Umbilical cord (tissue), 1 donor: ENCODE measurements at regions not wholly inside any gene's neighbourhood (a gene's known extent, or its start where the extent isn't known, plus 50 kb on each side); places are given as distances from the start of the nearest gene placed in this dataset.
"Not testable (repeated sequence)": the region's sequence is repeated elsewhere in the genome, so short reads cannot be mapped to it uniquely, and the experiment has no call there.

Experiments
- DNase-seq: peaks from one replicate; pipeline ENCODE4 v3.0.0-alpha.2; 2015; ENCODE audit warnings: low spot score

DNA sequence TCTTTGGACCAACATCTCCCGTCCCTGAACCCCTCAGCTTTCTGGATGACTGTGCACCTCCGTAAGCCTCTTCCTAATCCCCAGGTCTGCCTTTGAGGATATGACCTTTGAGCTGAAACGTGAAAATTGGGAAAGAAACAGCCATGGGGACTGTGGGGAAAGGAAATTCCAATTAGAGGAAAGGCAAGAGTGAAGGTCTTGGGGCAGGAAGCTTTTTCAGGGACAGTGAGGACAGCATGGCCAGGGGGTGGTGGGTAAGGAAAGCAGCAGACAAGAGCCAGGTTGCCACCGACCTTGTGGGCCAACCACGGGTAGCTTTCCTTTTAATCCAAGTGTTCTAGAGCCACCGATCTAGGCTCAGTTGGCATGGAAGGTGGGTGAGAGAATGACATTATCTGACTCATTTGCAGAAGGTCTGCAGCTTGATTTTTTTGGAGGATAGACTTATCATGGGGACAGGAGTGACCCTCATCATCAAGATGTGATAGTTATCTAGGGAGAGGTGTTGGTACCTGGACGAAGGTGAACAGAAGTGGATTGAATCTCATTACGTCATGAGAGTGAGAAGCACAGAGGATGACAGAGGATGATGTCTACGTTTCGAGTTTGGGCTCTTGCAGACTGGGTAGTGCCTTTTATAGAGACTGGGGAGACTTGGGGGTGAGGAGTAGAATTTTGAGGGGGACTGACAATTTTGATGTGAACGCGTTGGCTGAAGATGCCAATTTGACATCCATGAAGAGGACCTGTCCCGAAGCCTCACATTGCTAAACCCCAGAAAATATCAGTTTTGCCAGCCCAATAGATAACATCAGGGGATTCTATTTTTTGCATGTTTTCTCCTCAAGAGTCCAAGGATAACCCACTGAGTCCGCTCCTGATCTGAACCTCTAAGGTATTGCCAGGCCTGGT lies 136.7 kb upstream of the PEG3 start:
- no peak for DNase-seq

- DNase-seq: no peak
Measured at GRCh38 chr19:56978023-56978565, 137.6 kb upstream of the PEG3 start.

GRCh38 chr19:56980326-56980725 lies 139.5 kb upstream of the USP29 start:
- not testable (repeated sequence) for DNase-seq

GRCh38 chr19:56980906-56981305 lies 138.9 kb upstream of the USP29 start:
- DNase-seq: no peak

GRCh38 chr19:56981440-56981839 lies 138.3 kb upstream of the USP29 start:
- DNase-seq: not testable (repeated sequence)

DNA sequence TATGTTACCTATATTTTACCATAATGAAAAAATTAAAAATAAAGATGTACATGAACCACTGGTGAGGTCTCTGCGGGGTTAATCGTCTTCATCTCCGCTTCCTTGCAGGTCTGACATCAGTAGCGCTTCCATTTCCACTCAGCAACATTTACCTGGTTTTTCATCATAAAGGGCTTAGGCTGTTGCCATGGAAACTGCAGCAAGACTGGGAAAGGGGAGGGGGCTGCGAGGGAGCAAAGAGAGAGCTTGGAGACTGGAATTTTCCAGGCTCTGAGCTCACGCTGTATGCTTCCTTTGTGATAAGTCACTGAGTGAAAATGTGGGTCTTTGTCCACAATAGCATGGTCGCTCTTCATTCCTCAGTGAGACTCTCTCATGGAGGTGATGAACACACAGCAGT lies 136.6 kb upstream of the USP29 start:
- no peak for DNase-seq

DNA sequence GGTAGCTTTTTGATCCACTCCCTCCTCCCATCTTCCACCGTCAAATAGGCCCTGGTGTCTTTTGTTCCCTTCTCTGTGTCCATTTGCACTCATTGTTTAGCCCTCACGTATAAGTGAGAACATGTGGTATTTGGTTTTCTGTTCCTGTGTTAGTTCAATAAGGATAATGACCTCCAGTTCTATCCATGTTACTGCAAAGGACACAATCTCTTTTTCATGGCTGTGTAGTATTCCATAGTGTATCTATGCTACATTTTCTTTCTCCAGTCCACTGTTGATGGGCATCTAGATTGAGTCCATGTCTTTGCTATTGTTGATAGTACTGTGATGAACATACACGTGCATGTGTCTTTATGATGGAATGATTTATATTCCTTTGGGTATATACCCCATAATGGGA lies 136.0 kb upstream of the USP29 start:
- DNase-seq: no peak

- no peak for DNase-seq
Measured at GRCh38 chr19:56986386-56986785, 133.4 kb upstream of the USP29 start.

- DNase-seq: no peak
Measured at GRCh38 chr19:56987184-56987583, 132.6 kb upstream of the USP29 start.

DNA sequence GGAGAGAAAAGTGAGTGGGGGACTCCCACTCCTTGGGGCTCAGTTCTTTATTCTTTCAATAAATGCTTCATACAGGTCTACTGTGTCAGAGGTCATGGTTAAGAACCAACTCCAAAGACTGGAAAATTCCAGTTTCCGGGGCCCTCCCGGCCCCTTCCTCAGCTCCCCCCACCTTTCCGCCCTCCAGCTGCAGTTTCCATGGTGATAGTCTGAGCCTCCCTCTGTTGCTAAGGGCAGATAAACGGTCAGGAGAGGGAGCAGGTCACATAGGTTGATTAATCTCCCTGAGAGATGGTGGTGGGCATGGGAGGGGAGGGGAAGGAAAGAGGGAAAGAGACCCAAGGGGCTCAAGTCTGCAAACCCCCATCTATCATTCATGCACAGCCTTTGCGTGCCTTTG lies 131.5 kb upstream of the USP29 start:
- DNase-seq: no peak

DNA sequence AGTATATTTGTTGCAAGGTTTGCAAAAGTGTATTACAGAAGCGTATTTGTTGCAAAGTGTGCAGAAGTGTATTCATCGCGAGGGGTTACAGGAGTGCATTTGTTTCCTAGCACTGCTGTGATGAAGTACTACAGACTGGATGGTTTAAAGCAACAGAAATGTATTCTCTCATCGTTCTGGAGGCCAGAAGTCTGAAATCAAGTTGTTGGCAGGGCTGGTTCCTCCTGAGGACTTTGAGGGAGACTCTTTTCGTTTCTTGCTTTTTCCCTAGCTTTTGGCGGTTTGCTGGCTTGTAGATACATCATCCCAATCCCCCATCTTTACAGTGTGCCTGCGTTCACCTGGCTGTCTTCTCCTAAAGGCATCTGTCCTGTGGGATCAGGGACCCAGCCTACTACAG lies 127.9 kb upstream of the USP29 start:
- DNase-seq: peak; percentile 19

GRCh38 chr19:56993851-56994250 lies 125.9 kb upstream of the USP29 start:
- no peak for DNase-seq

- DNase-seq: no peak
Measured at GRCh38 chr19:56994251-56995017, 125.4 kb upstream of the USP29 start.

- DNase-seq: peak; percentile 14
Measured at GRCh38 chr19:56995303-56995702, 124.5 kb upstream of the USP29 start.

DNA sequence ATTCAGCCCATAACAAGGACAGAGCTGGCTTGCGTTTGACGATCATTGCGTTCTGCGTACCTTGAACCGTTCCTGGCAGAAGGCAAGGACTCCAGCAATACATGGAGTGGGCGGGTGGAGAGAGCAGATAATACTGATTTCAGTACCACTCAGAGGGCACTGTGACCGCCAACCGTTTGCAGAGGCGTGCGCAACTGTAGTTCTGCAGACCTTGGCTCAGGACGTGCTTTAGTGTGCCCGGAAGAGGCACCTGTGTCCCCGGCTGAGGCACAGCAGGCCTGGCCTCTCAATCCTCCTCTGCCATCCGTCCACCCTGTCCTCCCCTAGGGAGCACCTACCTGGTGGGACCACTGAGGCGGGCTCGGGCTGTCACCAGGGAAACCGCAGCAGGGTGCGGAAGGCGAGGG lies 117.6 kb upstream of the USP29 start:
- DNase-seq: no peak

GRCh38 chr19:57002710-57003109 lies 117.1 kb upstream of the USP29 start:
- no peak for DNase-seq

DNA sequence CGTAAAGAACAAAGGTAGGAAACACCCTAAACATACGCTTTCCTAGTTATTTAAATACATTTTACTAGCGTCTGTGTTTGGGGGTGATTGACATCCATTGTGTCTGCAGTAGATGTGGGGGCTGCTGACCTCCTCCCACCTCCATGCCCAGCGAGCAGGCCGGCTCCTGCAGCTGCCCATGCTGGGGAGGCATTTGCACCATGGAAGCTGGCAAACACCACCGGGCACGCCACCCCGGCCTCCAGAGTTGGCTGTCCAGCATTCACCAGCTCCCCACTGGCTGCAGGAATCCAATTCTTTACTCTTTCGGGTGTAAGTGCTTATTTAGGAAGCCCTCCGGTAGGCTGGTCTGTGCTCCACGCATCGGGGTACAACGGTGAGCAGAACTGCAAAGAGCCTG lies 115.4 kb upstream of the USP29 start:
- no peak for DNase-seq

DNA sequence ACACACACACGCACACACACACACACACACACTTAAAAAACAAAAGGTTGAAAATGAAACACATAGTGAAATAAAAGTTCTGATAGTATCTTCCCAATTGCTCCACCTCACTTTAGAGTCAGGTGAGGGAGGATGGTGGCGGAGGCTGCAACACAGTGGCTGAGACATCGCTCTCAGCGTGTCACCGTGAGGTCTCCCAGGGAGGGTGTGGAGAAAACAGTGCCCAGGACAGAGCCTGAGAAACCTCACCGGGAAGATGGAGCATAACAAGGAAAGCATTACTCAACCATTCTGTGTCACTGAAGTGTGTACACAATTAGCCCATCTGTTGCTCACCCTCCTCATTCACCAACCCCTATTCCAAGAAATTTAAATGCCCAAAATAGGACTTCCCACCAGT lies 111.4 kb upstream of the USP29 start:
- no peak for DNase-seq

DNA sequence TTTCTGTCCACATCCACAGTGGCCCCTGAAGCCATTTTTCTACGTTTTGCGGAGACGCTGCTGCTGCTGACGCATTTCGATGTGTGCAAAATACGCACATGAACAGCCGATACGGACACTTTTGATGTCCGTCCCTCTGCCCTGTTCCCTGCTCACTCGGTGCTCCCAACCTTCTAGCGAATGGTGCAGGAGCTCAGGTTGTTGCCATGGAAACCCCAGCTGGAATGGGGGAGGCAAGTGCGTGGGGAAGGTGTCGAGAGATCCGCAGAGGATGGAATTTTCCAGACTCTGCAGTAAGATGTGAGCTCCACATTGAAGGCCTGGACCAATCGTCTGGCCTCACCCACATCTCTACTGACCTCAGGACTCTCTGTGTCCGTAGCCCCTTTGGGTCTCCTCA lies 109.2 kb upstream of the USP29 start:
- DNase-seq: no peak

GRCh38 chr19:57016076-57016475 lies 103.7 kb upstream of the USP29 start:
- DNase-seq: no peak

- no peak for DNase-seq
Measured at GRCh38 chr19:57016491-57016890, 103.3 kb upstream of the USP29 start.

DNA sequence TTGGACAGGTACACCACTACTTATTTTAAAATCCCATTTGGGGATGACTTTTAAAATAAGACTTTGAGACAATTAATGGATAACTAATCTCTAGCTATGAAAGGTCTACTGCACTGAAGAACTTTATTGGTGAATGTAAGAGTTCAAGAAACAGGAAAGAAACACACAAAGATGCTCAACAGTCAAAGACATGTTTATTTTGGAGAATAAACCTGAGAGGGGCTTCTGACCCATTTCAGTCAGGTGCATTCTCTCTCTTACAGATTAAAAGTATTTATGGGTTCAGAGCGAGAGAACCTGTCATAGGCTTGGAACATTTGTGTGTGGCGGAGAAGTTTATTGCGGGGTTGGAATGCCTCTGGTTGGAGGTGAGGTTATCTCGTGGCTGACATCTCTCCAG lies 94.3 kb upstream of the USP29 start:
- DNase-seq: no peak

GRCh38 chr19:57026476-57026875 lies 93.3 kb upstream of the USP29 start:
- no peak for DNase-seq
